Muscle of arm (tissue), 1 donor: ENCODE measurements at regions not wholly inside any gene's neighbourhood (a gene's known extent, or its start where the extent isn't known, plus 50 kb on each side); places are given as distances from the start of the nearest gene placed in this dataset.
"Not testable (repeated sequence)": the region's sequence is repeated elsewhere in the genome, so short reads cannot be mapped to it uniquely, and the experiment has no call there.

Experiments
- DNase-seq: peaks from one replicate; pipeline ENCODE4 v3.0.0-alpha.2; 2013

GRCh38 chr3:164927728-164928127 is 150.6 kb downstream of the SI start:
- DNase-seq = no peak

GRCh38 chr3:164918905-164919304 is 159.4 kb downstream of the SI start:
- no peak for DNase-seq

GRCh38 chr3:164912916-164913315 is 165.4 kb downstream of the SI start:
- DNase-seq = no peak

- no peak for DNase-seq
These were observed 174.4 kb downstream of the SI start for GRCh38 chr3:164903820-164904451.

GRCh38 chr3:164897342-164897741 is 181.0 kb downstream of the SI start:
- no peak for DNase-seq

GRCh38 chr3:164890061-164890460 is 188.2 kb downstream of the SI start:
- no peak for DNase-seq

- no peak for DNase-seq
These were observed 195.1 kb downstream of the SI start for GRCh38 chr3:164883171-164883570.

- DNase-seq = no peak
These were observed 199.1 kb downstream of the SI start for GRCh38 chr3:164879201-164879600.

GRCh38 chr3:164864454-164864853 is 213.8 kb downstream of the SI start:
- DNase-seq = no peak

- no peak for DNase-seq
These were observed 225.4 kb downstream of the SI start for GRCh38 chr3:164852866-164853265.

- no peak for DNase-seq
These were observed 226.4 kb downstream of the SI start for GRCh38 chr3:164851905-164852304.

GRCh38 chr3:164851204-164851603 is 227.1 kb downstream of the SI start:
- DNase-seq = no peak

GRCh38 chr3:164848923-164849322 is 229.4 kb downstream of the SI start:
- DNase-seq = no peak

GRCh38 chr3:164845739-164846138 is 232.6 kb downstream of the SI start:
- DNase-seq = no peak

- no peak for DNase-seq
These were observed 246.1 kb downstream of the SI start for GRCh38 chr3:164832216-164832615.

GRCh38 chr3:164818318-164818717 is 260.0 kb downstream of the SI start:
- no peak for DNase-seq

- no peak for DNase-seq
These were observed 264.2 kb downstream of the SI start for GRCh38 chr3:164814106-164814505.

- no peak for DNase-seq
These were observed 266.3 kb downstream of the SI start for GRCh38 chr3:164812042-164812441.

GRCh38 chr3:164806188-164806587 is 272.1 kb downstream of the SI start:
- DNase-seq = no peak

- no peak for DNase-seq
These were observed 284.2 kb downstream of the SI start for GRCh38 chr3:164794099-164794498.

- no peak for DNase-seq
These were observed 287.0 kb downstream of the SI start for GRCh38 chr3:164791263-164791662.

- DNase-seq = not testable (repeated sequence)
These were observed 293.9 kb downstream of the SI start for GRCh38 chr3:164784407-164784806.

GRCh38 chr3:164781755-164782154 is 296.5 kb downstream of the SI start:
- no peak for DNase-seq

- no peak for DNase-seq
These were observed 298.5 kb downstream of the SI start for GRCh38 chr3:164779816-164780215.

GRCh38 chr3:164752812-164753211 is 325.5 kb downstream of the SI start:
- peak; percentile 14 for DNase-seq
